Activated CD4-positive, alpha-beta T cell treated with anti-CD3 and anti-CD28 coated beads, Interleukin-2, amount 50 U/mL, for 24 hours (primary cell): ENCODE measurements at regions not wholly inside any gene's neighbourhood (a gene's known extent, or its start where the extent isn't known, plus 50 kb on each side); places are given as distances from the start of the nearest gene placed in this dataset.

Experiments
- DNase-seq, 2 donors: peaks; one replicate each; pipeline ENCODE4 v3.0.0-alpha.2; 2020; ENCODE audit warnings: low read depth in 1 of 2, low spot score in 1 of 2

DNA sequence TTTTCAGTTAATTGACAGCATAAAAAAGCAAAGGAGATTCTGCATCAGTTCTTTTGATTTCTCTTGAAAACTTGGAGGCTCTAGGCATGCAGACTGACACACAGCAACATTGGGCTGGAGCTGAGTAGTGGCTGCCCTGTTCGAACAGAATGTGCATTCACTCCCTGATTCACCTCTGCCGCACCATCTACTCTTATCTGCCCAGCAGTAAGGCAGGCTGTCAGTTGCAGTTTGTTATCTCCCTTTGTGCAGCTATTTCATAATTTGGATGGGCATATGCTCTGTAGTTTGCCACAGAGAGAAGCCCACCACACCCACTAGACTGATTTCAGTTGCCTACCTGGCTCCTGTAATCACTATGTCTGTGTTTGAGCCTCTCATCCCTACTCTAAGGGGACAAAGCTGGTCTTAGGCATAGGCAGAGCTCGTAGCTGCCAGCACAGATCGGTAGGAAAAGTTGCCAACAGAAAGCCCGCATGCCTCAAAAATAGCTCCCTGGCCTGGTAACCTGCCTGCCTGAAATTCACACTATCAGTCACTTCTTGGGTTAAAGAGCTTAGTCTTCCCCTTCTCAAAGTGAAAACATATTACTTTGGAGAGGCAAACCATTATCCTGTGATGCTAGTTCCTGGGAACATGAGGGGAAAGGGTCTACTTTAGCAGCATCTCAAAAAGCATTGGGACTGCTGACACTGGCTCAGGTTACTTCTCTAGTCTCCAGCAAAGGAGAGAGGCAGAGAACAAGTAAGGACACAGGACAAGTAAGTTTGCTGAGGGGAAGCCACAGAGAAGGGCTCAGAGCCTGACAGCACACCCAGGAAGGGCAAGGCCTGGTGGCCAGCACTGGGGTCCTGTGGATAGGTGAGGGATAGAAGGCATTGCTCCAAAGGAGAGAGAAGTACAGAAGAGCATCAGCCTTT lies 75.9 kb upstream of the TMEM164 start:
- no peak for DNase-seq

DNA sequence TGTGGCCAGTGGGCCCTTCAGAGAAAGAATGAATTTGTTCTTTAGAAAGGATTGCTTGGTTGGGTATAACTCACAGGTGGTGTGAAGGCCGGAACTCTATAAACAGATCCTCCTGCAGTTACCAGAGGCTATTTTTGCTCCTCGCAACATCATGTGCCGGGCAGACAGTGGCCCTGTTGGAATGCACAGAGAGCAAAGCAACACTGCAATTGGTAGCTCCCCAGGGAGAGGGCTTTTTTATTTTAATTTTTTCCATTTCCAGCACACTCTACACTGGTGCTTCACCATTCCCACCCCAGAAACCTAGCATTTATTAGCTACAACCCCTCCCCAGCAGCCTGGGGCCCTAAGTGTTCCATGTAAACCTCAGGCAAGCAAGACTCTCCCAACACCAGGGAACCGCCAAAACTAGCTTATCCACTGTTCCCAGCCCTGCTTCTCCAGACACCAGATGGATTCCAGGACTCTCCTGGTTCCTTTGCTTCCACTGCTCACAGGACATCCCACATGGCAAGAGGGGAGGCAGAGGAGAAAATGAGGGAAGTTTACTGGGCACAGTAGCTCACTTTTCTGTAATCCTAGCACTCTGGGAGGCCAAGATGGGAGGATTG lies 75.1 kb upstream of the TMEM164 start:
- DNase-seq, result no peak

- no peak for DNase-seq
Observed at GRCh38 chrX:109928596-109929335, 74.1 kb upstream of the TMEM164 start.

DNA sequence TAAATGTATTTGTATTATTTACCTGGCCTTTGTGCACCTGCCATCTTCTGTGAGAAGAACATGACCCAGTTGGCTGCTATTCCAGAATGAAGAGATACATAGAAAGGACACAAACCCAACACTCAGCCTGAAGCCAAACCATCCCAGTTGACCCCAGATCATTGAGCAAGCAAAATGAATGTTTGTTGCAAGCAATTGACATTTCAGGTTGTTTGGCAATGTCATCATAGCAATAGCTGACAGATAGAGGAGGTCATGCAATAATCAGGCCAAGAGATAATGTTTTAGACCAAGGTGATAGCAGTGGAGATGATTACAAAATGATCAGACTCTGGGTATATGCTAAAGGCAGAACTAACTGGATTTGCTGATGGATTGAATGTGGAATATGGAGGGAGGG lies 71.2 kb upstream of the TMEM164 start:
- DNase-seq, result no peak

- no peak for DNase-seq
Observed at GRCh38 chrX:109934434-109934833, 68.5 kb upstream of the TMEM164 start.

DNA sequence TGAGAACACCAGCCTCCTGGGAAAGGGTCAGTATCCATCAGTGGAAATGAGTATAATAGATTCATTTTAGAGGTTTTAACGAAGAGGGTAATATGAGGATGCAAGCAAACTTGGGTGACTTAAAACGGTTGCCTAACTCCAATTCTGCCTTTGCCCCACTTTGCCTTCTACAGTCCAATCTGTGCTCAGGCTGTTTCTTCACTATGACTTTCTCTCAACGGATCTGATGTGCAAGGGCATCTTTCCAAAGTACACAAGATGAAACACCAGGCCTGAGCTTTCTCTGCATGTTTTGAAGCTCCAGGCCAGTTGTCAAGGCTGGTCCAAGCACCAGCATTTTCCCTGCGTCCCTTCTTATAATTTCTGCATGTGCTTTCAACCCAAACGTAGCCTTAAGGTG lies 68.0 kb upstream of the TMEM164 start:
- DNase-seq, result no peak

DNA sequence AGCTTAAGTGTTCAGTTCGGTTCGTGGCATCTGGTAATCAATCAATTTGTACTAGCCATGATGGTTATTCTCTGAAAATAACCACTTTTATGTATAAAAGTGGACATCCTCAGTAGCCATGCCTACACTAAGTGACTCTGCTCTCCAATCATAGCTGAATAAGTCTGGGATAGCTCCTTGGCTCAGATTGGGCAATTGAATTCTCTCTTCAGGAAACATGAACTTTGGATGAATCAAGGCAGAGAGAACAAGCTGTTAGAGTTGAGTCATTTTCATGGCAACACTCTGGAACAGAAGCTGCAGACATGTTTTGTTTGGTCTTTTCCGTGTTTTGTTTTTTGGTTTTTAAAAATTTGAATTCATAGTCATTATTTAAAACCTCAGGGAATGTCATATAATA lies 66.8 kb upstream of the TMEM164 start:
- DNase-seq, result no peak

GRCh38 chrX:109936598-109936997 lies 66.3 kb upstream of the TMEM164 start:
- DNase-seq, result no peak

- DNase-seq, result no peak
Observed at GRCh38 chrX:109939498-109939897, 63.4 kb upstream of the TMEM164 start.

DNA sequence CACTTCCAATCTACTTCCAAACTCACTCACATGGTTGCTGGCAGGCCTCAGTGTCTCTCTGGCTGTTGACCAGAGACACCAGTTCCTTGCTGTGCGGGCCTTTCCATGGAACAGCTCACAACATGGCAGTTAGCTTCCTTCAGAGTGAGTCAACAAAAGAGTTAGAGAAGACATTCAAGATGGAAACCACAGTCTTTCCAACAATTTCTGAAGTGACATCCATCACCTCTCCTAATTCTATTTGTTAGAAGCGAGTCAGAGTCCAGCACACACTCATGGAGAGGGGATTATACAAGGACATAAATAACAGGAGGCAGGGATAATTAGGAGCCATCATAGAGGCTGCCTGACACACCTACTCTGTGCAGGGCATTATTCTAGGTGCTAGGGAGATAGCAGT lies 62.5 kb upstream of the TMEM164 start:
- no peak for DNase-seq

- no peak for DNase-seq
Observed at GRCh38 chrX:109943092-109943739, 59.7 kb upstream of the TMEM164 start.

DNA sequence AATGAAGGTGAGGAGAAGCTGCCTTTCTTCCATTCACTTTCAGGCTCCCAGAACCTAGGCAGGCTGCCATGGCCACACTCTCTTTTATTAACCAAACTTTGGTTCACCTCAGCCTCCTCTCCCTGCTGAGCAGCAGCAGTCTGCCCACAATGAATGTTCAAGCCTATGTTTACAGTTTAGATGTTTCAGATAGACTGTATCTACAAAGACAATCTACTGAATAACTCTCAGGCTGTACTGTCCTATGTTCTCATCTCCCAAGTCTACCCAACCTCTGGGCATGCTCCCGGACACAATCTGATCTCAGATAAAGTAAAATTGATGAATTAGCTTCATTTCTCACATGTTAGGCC lies 59.2 kb upstream of the TMEM164 start:
- no peak for DNase-seq

DNA sequence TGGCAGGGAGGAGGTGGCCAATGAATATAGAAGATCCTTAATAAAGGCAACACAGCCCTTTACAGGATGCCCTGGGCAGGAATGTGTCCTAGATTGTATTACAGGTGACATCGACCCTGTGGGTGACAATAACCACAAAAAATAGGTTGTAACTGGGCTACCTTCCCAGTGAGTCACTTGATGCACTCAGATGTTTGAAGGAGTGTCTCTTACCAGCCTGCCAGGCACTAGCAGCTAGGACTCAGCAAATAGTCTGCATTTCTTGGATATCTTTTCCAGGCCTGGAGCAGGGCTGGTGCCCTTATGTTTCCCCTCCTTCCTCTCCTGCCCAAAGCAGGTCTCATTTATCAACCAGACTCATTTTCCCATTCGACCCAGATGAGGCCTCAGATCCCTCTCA lies 50.9 kb upstream of the TMEM164 start:
- DNase-seq, result no peak

DNA sequence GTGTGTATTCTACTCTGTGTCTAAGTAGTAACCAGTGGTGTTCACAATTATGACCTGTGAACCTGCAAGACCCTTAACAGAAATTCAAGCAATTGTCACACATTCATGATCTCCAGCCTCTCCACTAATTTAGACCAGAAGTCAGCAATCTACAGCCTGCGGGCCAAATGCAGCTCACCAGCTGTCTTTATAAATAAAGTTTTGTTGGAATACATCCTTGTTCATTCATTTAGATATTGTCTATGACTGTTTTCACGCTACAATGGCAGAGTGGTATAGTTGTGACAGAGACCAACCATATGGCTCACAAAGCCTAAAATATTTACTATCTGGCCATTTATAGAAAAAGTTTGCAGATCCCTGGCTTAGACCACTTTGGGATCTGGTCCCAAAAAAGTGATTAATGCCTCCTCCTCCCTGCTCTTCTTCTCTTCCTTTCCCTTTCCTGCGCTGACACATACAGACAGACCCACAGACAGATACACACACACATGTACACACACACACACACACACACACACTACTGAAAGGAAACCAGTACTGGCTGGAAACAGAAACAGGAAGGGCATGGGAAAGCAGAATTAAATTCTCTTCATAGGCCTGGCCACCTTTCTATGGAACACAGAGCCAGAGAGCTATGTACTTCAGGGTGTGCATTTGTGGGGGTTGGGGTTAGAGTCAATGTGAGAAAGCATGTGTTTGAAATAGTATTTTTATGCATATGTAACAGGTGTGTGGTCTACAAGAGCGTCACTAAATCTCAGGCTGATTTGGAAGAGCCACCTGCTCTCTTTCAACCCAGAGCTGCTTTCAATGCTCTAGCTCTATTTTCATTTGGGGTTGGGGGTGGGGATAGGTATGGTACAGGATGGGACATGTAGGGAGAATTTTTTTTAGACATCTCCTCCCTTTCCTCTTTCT lies 49.7 kb upstream of the TMEM164 start:
- DNase-seq, result no peak
